HG02970 (cell line): ENCODE measurements at regions not wholly inside any gene's neighbourhood (a gene's known extent, or its start where the extent isn't known, plus 50 kb on each side); places are given as distances from the start of the nearest gene placed in this dataset.

ENCODE experiments used
- ATAC-seq: cut with Tn5 transposase; IDR thresholded peaks from one replicate; pipeline ENCODE4 v1.9.1; 2021; ENCODE audit warnings: mild to moderate bottlenecking, moderate library complexity, moderate number of reproducible peaks; ENCODE audit not compliant: unreplicated experiment, low FRiP score

GRCh38 chr5:112614986-112615385, 122.7 kb upstream of the APC start:
- ATAC-seq: no peak

- ATAC-seq: no peak
These were observed 120.7 kb upstream of the APC start for GRCh38 chr5:112616812-112617547.

GRCh38 chr5:112625246-112625645, 112.4 kb upstream of the APC start:
- no peak for ATAC-seq

- no peak for ATAC-seq
These were observed 111.8 kb upstream of the APC start for GRCh38 chr5:112625689-112626438.

- ATAC-seq: no peak
These were observed 111.0 kb upstream of the APC start for GRCh38 chr5:112626715-112627114.

- no peak for ATAC-seq
These were observed 109.3 kb upstream of the APC start for GRCh38 chr5:112628214-112628980.

GRCh38 chr5:112630246-112631009, 107.3 kb upstream of the APC start:
- no peak for ATAC-seq

GRCh38 chr5:112634166-112634565, 103.5 kb upstream of the APC start:
- ATAC-seq: no peak

GRCh38 chr5:112634796-112635195, 102.9 kb upstream of the APC start:
- ATAC-seq: no peak

GRCh38 chr5:112635276-112635675, 102.4 kb upstream of the APC start:
- ATAC-seq: no peak

- ATAC-seq: no peak
These were observed 101.6 kb upstream of the APC start for GRCh38 chr5:112635771-112636731.

- no peak for ATAC-seq
These were observed 100.9 kb upstream of the APC start for GRCh38 chr5:112636751-112637150.

- ATAC-seq: no peak
These were observed 100.3 kb upstream of the APC start for GRCh38 chr5:112637343-112637742.

GRCh38 chr5:112640546-112640945, 97.1 kb upstream of the APC start:
- ATAC-seq: no peak

GRCh38 chr5:112641515-112642110, 96.1 kb upstream of the APC start:
- no peak for ATAC-seq

- ATAC-seq: no peak
These were observed 94.8 kb upstream of the APC start for GRCh38 chr5:112642885-112643284.

- no peak for ATAC-seq
These were observed 94.2 kb upstream of the APC start for GRCh38 chr5:112643339-112643971.

- ATAC-seq: no peak
These were observed 91.3 kb upstream of the APC start for GRCh38 chr5:112646139-112646936.
